IPS-11a (cell line): ENCODE measurements at regions not wholly inside any gene's neighbourhood (a gene's known extent, or its start where the extent isn't known, plus 50 kb on each side); places are given as distances from the start of the nearest gene placed in this dataset.

Experiments used
- H3K4me3 ChIP-seq: one replicate; pipeline ENCODE4 v1.5.1; 2013; ENCODE audit warnings: low read depth, low read length, control low read depth

DNA sequence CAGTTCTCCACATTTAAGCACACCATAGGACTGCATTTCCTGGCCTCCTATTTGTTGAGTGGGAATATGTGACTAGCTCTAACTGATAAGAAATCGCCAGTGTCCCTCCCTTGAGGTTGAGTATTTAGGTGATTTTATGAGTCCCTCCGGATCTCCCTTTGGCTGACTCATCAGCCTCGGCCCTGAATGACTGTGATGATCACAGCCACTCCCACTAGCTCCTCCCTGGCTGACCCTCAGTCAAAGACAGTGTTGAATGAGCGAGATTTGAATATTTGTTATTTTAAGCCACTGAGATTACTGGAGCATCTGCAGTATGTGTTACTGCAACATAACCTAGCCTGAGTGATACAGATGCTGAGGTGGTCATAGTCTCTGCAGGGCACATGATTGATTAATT, 515.3 kb downstream of the EPHB1 start:
- H3K4me3 ChIP-seq = no peak overlapping the region

DNA sequence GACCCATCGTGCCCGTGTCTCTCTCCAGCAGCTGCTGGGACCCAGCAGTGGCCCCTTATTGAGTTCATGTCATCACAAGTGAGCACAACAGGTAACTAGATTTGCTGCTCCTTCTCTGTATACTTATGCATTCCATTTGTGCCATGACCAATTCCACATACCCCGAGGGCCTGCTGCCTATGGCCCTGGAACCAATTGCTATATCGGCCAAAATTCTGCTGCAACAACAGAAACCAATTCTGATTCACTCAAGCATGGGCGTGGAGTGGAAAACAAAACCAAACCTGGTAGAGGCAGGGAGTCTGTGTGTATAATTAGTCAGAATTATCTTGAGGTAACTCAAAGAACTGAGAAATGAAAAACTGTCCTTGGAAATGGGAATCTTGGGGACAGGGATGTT, 516.6 kb downstream of the EPHB1 start:
- no peak overlapping the region for H3K4me3 ChIP-seq

DNA sequence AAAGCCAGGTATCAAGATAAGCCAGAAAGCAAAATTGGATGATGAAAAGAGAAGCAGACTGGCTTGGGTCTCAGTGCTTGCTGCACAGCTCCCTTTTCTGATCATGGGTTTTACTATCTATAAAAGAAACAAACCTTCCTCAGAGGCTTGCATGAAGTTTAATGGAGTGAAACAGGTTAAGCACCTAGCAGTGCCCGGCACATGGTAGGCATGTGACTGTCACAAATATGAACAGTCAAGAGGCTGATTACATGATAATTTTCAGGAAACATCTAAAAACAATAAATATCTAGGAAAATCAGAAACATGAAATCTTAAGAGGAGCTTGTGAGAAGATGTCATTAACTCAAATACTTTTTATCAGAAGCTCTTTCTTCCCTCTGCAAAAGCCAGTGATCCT, 519.2 kb downstream of the EPHB1 start:
- H3K4me3 ChIP-seq = no peak overlapping the region

DNA sequence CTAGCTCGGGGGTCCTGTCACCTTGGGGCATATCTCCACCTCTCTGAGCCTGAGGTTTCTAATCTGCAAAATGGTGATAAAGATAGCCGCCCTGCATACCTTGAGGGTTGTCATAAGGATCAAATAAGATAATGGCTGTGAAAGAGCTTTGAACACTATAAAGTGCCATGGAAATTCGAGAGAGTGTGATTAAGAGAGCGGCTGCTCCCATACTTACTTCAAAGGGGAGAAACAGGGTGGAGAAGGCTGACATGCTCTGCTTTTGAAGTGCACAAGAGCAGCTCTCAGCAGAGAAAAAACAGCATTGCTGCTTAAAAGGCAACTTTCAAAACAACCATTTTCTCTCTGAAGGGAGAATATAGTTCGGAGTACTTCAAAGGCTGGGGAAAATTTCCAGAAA, 529.2 kb downstream of the EPHB1 start:
- no peak overlapping the region for H3K4me3 ChIP-seq

DNA sequence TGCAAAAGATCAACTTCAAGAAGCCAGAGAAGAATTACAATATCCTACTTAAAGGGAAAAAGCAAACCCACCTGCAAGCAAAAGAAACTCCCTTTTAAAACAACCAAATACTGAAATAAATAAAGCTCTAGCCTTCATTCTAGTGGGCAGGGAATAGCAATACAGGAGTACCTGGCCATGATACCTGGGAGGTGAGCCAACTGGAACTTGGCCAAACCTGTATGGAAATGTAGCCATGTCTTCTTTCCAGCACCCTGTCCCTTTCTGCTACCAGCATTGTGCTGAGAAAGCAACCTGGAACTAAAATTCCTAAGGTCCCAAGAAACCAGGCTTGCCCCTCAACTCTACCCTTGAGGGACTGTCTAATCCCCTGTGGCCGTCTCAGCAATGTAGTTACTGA, 530.0 kb downstream of the EPHB1 start:
- H3K4me3 ChIP-seq = no peak overlapping the region

DNA sequence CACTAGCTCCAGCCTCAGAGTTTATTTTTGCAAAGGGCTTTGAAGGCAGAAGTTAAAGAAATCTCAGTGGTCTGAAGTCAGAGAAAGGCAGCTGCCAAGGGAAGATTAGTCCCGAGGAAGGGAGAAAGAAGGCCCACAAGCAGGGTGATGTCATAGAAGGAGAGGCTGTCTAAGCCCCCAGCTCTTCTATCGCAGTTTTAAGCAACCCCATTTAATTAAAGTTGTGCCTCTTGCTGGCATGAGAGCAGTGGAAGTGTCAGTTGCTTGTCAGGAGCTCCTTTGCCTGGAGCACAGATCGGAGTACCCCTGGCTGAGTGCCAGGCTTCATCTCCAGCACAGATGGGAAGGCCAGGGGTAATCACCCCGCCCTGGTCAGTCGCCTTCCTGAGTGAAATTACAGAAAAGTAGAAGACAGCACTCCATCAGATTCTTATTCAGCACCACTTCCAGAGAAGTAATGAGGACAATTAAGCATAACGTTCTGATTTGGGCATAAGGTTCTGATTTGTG, 530.7 kb downstream of the EPHB1 start:
- H3K4me3 ChIP-seq = no peak overlapping the region

DNA sequence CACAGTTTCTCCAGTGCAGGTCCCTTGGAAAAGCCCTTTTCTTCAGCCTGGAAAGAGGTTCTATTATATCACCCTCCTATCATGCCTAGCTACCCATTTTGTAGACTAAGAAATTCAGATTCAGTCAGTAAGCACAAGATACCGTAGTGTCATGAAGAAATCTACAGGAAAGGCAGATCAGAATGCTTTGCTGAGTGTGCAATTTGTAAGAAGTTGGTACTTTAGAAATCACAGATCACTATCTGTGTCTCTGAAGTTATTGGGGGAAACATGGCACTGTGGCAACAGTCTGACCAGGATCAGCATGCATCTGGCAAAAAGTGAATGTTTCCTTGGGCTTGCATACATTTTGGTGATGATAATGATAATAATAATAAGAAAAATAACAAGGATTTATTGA, 531.8 kb downstream of the EPHB1 start:
- no peak overlapping the region for H3K4me3 ChIP-seq

DNA sequence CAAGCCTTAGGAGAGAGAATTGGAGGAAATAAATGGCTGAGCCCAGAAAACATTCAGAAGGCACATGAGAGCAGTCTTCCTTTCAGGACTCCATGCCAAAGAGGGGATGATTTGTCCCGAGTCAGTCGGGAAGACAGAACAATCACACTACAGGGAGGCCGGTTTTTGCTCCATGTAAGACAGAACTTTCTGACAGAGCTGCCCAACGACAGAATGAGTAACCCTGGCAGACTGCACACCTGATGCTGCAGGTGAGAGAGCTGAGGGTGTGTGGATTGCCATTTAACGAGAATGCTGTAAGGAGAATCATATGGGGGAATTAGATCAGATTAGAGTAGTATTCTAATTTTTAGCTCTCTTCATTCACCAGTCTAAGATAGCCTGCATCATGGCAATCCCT, 533.0 kb downstream of the EPHB1 start:
- H3K4me3 ChIP-seq = no peak overlapping the region

DNA sequence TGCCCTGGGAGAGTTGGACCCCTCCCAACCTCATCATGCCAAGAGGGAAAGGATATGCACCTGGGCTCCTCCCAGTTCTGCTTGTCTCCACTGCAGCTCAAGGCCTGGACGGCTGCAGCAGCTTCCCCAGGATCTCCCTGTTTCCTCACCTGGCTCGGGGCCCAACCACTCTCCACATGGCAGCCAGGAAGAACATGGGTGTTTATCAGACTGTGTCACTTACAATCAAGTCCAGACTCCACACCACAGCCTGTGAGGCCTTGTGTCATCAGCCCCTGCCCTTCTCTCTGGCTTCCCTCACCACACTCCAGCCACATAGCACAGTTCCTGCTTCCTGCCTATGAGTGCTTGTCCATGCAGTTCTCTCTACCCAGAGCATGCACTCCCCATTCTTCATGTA, 534.4 kb downstream of the EPHB1 start:
- no peak overlapping the region for H3K4me3 ChIP-seq

DNA sequence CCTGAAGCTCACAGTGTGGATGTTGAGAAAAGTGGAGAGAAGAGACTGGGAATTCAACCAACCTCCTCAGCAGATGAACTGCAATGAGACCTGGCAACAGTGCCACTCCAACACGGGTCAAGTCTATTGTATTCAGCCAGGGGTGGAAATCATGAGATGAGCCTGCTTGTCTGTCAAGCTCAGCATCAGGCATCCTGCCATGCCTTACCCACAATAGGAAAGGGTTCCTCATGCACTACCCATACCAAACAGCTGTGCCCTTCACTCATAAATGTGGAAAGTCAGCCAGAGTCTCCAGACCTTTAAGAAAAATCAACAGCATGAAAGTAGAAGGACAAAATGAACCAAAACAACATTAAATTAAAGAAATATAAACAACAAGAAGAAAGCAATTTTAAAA, 542.1 kb downstream of the EPHB1 start:
- H3K4me3 ChIP-seq = no peak overlapping the region

DNA sequence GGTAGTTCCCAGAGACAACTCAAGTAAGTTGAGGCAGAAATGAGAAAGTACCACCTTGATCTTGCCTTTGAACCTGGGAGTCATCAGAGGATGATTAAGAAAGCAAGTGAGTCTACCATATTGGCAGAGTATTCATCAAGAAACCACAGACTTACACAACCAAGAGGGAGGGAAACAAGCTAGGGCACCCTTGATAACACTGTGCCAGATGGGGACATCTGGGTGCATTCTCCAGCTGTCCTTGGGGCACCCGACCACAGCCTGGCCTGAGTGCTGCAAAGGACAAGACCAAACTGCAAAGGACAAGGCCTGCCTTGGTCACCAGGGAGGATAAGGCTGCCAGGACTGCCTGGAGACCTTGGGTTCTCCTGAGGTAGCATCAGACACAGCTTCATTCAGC, 553.6 kb downstream of the EPHB1 start:
- no peak overlapping the region for H3K4me3 ChIP-seq

DNA sequence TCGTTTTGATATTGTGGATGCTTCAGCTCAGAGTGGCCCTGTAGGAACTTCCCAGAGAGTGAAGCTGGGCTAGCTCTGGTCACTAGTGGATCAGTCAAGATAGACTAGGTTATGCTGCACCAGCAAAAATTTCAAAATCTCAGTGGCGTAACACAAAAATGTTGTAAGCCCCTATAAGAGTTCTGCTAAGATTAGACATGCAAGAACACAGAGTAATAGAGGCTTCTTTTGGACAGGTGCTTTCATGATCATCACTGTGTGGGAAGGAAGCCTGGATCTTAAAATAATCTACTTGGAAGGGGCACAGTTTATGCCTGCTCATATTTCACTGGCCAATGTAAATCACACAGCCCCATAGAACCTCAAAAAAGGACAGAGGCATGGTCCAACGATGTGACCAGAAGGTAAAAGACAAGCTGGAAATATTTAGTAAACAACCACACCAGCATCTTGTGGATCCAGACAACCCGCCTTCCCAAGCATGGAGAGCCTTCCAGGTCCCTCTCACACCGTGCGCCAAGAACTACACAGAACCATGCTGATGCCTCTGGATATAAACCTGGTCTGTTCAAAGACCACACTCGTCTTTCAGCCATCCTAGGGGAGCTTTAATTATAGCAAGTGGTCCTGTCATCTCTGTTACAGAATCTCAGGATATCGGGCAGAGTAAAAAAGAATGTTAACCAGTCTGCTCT, 554.3 kb downstream of the EPHB1 start:
- no peak overlapping the region for H3K4me3 ChIP-seq

DNA sequence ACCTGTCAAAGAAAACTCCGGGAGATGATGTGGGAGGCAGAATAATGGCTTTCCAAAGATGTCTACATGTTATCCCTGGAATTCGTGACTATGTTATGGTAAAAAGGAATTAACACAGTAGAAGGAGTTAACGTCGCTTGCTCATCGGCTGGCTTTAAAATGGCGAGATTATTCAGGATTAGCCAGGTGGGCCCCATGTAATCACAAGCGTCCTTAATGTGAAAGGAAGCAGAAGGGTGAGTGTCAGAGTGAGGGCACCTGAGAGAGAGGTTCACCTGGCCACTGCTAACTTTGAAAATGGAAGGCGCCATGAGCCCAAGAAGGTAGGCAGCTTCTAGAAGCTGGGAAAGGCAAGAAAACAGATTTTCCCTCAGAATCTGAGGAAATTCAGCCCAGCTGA, 557.2 kb downstream of the EPHB1 start:
- no peak overlapping the region for H3K4me3 ChIP-seq

DNA sequence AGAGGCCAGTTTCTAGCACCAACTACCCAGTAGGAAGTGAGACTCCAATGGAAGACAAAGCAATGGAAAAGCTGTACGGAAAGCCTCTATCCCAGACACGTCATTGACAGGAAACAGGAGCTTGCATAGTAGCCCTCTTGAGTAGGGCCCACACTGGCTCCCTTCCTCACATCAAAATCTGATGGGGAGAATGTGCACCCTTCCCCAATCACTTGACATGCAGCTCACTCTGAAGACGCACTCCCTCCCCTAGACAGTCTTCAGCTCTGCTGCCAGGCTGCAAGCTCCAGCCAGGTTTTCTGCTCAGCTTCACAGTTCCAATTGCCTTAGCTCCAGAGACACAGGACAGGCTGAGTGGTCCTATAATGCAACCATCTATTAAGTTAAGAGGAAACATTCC, 567.8 kb downstream of the EPHB1 start:
- no peak overlapping the region for H3K4me3 ChIP-seq

DNA sequence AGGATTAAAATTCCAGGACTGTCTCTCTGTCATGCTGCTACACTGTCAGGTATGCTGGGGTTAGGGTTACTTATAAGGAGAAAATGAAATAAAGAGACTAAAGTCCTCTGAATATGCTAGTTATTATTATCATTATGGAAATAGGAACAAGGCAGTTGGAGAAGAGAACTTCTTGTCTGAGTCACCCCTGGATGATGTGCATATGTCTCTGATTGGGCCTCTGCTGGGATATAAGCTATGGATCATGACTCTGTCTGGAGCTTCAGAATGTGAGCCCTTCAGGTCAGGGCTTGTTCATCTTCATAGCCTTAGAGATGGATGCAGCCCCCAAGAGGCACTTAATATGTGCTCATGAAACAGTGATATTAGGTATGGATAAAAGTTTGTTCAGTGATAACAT, 569.6 kb downstream of the EPHB1 start:
- no peak overlapping the region for H3K4me3 ChIP-seq

DNA sequence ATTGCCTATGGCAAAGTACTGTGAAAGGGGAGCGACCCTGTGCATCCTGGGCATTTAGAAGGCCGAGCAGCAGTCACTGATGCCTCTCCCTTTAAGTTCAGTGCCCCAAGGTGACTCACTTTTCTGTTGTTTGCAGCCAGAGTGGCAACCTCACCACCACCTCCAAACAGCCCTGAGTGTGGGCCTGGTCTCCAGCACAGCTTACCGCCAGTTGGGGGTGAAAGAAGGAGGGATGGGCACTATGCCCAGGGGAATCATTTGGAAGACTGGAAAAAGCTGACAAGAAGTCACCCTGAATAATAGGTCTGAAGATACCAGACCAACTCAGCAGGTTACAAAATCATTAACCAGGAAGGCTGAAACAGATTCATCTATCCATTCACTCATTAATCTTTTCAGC, 571.8 kb downstream of the EPHB1 start:
- no peak overlapping the region for H3K4me3 ChIP-seq

DNA sequence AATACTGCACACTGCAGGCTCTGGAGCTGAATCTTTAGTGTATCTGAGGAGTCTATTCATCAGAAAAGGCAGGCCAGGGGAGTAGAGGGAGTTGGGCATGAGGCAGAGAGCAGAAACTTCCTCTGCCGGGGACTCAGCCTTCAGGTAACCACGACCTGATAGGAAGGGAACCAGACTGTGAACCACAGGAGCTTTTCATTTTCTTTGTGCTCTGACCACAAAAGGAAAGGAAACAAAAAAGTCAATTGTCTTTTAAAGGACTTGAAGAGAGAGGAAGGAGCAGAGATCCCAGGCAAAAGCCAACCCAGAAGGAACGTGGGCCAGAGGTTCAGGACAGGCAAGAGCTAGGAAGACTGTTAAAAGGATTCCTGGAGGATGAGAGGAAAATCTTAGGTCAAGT, 573.3 kb downstream of the EPHB1 start:
- no peak overlapping the region for H3K4me3 ChIP-seq

DNA sequence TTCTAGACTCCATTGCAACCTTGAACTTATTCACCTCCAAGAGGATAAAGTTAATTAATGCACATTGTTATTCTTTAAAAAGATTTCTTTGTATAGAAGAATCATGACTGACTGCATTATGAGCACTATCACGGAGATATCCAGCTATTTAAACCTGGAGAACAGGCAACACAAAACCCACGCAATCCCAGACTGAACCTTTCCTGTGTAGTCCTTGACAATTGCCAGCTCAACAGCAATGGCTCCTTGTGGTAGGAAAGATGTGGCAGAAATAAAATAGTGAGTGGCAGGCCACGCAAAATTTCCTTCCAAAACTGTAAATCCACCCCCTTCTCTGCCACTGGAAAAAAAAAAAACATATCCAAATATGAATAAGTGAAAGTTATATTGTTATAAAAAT, 573.7 kb downstream of the EPHB1 start:
- H3K4me3 ChIP-seq = no peak overlapping the region

DNA sequence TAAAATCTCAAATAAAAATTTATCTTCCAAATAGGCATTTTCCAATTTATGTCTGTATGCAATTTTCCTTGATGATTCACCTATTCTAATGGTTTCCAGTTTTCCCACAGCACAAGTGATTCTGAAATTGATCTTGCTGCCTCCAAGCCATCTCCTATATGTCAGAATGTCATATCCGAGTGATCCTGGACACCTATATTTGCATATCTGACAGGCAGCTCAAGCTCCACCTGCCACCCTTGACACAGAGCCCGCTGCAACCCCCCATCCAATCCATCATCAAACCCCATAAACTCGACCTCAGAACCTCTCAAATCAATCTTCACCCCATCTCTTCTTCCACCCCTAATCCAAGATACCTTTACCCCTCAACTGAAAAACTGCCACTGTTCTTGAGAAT, 579.5 kb downstream of the EPHB1 start:
- H3K4me3 ChIP-seq = no peak overlapping the region

DNA sequence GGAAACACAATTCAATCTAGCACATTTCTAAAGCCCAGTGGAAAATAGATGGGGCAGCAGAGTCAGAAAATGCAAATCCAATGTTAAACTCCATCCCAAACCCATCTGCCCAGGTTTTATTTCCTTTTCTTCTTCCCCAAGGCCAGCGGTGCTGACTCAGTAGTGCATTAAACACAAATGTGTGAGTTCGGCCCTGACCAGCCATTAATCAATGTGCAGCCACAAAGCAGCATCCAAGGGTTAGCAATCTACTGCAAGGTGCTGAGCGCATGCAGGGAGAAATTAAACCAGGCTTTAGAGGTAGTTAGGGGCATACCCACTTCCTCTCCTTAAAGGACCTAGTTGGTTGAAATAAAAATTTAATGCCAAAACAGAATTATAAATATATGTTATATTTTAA, 583.3 kb upstream of the PPP2R3A start:
- H3K4me3 ChIP-seq = no peak overlapping the region

DNA sequence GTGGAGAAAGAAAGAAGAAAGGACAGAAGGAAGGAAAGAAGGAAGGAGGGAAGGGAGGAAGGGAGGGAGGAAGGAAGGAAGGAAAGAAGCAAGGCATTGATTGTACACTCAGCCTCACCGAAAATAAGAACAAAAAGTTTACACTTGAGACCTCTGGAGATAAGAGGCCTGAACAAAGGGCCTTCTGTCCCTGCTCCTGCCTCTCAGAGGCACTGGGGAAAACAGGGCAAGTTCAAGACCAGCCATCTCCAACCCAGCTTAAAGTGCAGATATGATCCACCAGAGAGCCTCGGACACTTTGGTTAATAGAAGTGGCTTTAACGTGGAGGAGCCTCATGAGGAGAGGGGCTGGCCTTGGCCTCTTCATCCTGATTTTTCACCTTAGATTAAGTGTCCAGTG, 582.9 kb upstream of the PPP2R3A start:
- no peak overlapping the region for H3K4me3 ChIP-seq

DNA sequence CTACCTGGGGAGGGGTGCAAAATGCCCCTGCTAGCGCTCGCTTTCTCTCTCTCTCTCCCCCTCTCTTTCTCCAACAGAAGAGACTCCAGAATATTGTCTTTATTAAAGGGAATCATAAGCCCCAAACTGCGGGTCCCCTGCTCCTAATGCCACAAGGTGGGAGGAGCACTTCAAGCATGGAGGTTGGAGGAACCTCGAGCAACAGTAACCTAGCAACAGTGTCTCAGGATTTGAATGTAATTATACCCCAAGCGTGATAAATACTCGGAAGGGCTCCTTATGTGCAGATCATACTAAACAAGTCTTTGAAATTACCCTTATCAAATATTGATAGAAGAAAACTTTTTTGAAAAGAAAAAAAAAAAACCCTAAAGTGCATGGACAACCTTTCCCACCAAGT, 582.2 kb upstream of the PPP2R3A start:
- no peak overlapping the region for H3K4me3 ChIP-seq

DNA sequence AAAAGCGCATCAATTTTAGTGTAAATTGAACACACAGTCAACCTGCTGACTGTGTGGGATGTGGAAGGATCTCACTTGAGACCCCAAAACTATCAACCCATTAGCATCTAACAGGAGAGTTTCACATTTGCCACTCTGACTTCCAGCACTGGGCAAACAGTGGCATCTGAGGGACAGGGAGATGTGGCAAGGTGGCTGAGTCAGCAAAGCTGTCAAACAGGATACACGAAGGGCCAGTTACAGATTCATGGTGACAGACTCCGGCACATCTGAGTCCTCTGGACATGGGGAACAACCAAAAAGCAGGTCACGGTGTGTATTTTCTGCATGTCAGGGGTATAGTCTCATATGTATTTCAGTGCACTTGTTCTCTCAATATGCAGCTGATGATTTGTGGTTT, 573.4 kb upstream of the PPP2R3A start:
- no peak overlapping the region for H3K4me3 ChIP-seq
